SK-N-SH (cell line): ENCODE measurements at regions not wholly inside any gene's neighbourhood (a gene's known extent, or its start where the extent isn't known, plus 50 kb on each side); places are given as distances from the start of the nearest gene placed in this dataset.

Source experiments
- CTCF ChIA-PET: fragments of 300-600, 350-600 bp; formaldehyde crosslinking; extraction: SDS; loops from one replicate; lab custom pipeline; 2021; lab: Yijun Ruan, JAX
- POLR2A ChIA-PET: fragments of 350-600 bp; sonication (Branson Sonifier 250); formaldehyde crosslinking; extraction: SDS; loops from one replicate; lab custom pipeline; 2020; ENCODE audit warnings: antibody characterized with exemption, inconsistent platforms; lab: Yijun Ruan, JAX
- DNase-seq: peaks from one replicate; pipeline ENCODE4 v3.0.0; 2012
- H2AFZ ChIP-seq: fragments of 200-600 bp; sonication (generic); 2 replicates; pipeline ENCODE4 v1.8.1; 2016; ENCODE audit warnings: antibody characterized with exemption, mild to moderate bottlenecking, low read depth
- H3F3A ChIP-seq: fragments of 200-600 bp; sonication (generic); replicated peaks from 2 replicates; pipeline ENCODE3; 2016; ENCODE audit warnings: antibody characterized with exemption, mild to moderate bottlenecking; ENCODE audit not compliant: insufficient read depth
- H3K27ac ChIP-seq, 2 experiments: fragments of 200-500 bp in 1 of 2; fragments of 200-600 bp in 1 of 2; sonication (Bioruptor generic) in 1 of 2; sonication (generic), shearing (Covaris generic) in 1 of 2; 2 replicates each; pipeline versions ENCODE4 v1.5.1 to v1.6.1; 2014 to 2016; ENCODE audit warnings: low read depth in 2 of 2, inconsistent platforms in 1 of 2, low read length in 1 of 2, mild to moderate bottlenecking in 1 of 2, mixed read lengths in 1 of 2
- H3K27me3 ChIP-seq: fragments of 200-600 bp; sonication (generic), shearing (Covaris generic); 2 replicates; pipeline ENCODE4 v1.6.1; 2016; ENCODE audit warnings: mixed run types; ENCODE audit not compliant: insufficient read depth
- H3K36me3 ChIP-seq, 2 experiments: fragments of 200-500 bp in 1 of 2; fragments of 200-600 bp in 1 of 2; sonication (Bioruptor generic) in 1 of 2; sonication (generic) in 1 of 2; replicated peaks in 1 of 2; 2 replicates each; pipeline versions ENCODE3 to v1.5.1; 2014 to 2016; ENCODE audit warnings: low read length in 1 of 2, mild to moderate bottlenecking in 1 of 2; ENCODE audit not compliant: insufficient read depth in 2 of 2, control insufficient read depth in 1 of 2
- H3K4me1 ChIP-seq, 2 experiments: fragments of 200-500 bp in 1 of 2; fragments of 200-600 bp in 1 of 2; sonication (Bioruptor generic) in 1 of 2; sonication (generic), shearing (Covaris generic) in 1 of 2; 2 replicates each; pipeline versions ENCODE4 v1.5.1 to v1.6.1; 2014 to 2016; ENCODE audit warnings: low read depth in 1 of 2, low read length in 1 of 2, mixed run types in 1 of 2; ENCODE audit not compliant: insufficient read depth in 2 of 2, control insufficient read depth in 1 of 2
- H3K4me2 ChIP-seq: fragments of 200-600 bp; sonication (generic), shearing (Covaris generic); 2 replicates; pipeline ENCODE4 v1.6.1; 2017; ENCODE audit warnings: mixed run types
- H3K4me3 ChIP-seq, 2 experiments: fragments of 200-500 bp in 1 of 2; fragments of 200-600 bp in 1 of 2; sonication (Bioruptor generic) in 1 of 2; sonication (generic), shearing (Covaris generic) in 1 of 2; 2 replicates each; pipeline versions ENCODE4 v1.5.1 to v1.8.1; 2014 to 2016; ENCODE audit warnings: low read depth in 2 of 2, inconsistent platforms in 1 of 2, low read length in 1 of 2, mild to moderate bottlenecking in 1 of 2, mixed read lengths in 1 of 2, moderate library complexity in 1 of 2
- H3K79me2 ChIP-seq: fragments of 200-600 bp; sonication (generic); 2 replicates; pipeline ENCODE4 v1.8.1; 2017; ENCODE audit warnings: mild to moderate bottlenecking; ENCODE audit not compliant: insufficient read depth
- H3K9ac ChIP-seq: fragments of 200-600 bp; sonication (generic); 2 replicates; pipeline ENCODE4 v1.6.1; 2017; ENCODE audit warnings: mixed run types
- H3K9me2 ChIP-seq: fragments of 200-600 bp; sonication (generic); 2 replicates; pipeline ENCODE4 v1.6.1; 2017; ENCODE audit warnings: mixed run types
- H3K9me3 ChIP-seq: fragments of 200-600 bp; sonication (generic); 2 replicates; pipeline ENCODE4 v1.6.1; 2017; ENCODE audit warnings: mixed run types, mild to moderate bottlenecking, moderate library complexity
- H4K20me1 ChIP-seq: fragments of 200-600 bp; sonication (generic); 2 replicates; pipeline ENCODE4 v1.6.1; 2017; ENCODE audit warnings: mild to moderate bottlenecking, mixed run types; ENCODE audit not compliant: insufficient read depth
- CTCF ChIP-seq: fragments of 200-600 bp; sonication (generic); IDR thresholded peaks from 2 replicates; pipeline ENCODE4 v1.6.1; 2017; ENCODE audit warnings: antibody characterized with exemption, mild to moderate bottlenecking, moderate library complexity
- GATA2 ChIP-seq: sonication (generic); formaldehyde crosslinking; IDR thresholded peaks from 2 replicates; pipeline ENCODE4 v1.5.0; 2020; ENCODE audit warnings: mild to moderate bottlenecking, missing genetic modification reagents
- JUND ChIP-seq: IDR thresholded peaks from 2 replicates; pipeline ENCODE4 v1.4.0; 2012
- MEF2A ChIP-seq: IDR thresholded peaks from 2 replicates; pipeline ENCODE4 v1.4.0; 2012; ENCODE audit warnings: low read depth, borderline replicate concordance
- MXI1 ChIP-seq: IDR thresholded peaks from 2 replicates; pipeline ENCODE4 v1.6.1; 2012; ENCODE audit warnings: mild to moderate bottlenecking, low read depth, low read length, improper control_type of control experiment
- NRF1 ChIP-seq: IDR thresholded peaks from 2 replicates; pipeline ENCODE4 v1.6.1; 2012; ENCODE audit warnings: low read depth, mild to moderate bottlenecking, low read length
- PBX3 ChIP-seq: IDR thresholded peaks from 2 replicates; pipeline ENCODE4; 2012
- RCOR1 ChIP-seq: fragments of 150-350 bp; IDR thresholded peaks from 2 replicates; pipeline ENCODE4 v1.6.1; 2017; ENCODE audit warnings: antibody characterized with exemption, low read length
- RXRA ChIP-seq: IDR thresholded peaks from 2 replicates; pipeline ENCODE4 v1.4.0; 2012; ENCODE audit warnings: low read depth, mild to moderate bottlenecking, borderline replicate concordance
- SIN3A ChIP-seq: IDR thresholded peaks from 2 replicates; pipeline ENCODE4 v1.6.1; 2012; ENCODE audit warnings: low read depth, mild to moderate bottlenecking, low read length, moderate library complexity, borderline replicate concordance
- SMC3 ChIP-seq: IDR thresholded peaks from 2 replicates; pipeline ENCODE4 v1.6.1; 2012; ENCODE audit warnings: low read depth, low read length, improper control_type of control experiment
- TAF1 ChIP-seq: IDR thresholded peaks from 2 replicates; pipeline ENCODE4 v1.6.1; 2012; ENCODE audit warnings: low read depth, mild to moderate bottlenecking, low read length, moderate library complexity, borderline replicate concordance
- TEAD4 ChIP-seq: IDR thresholded peaks from 2 replicates; pipeline ENCODE4 v1.4.0; 2012; ENCODE audit warnings: mild to moderate bottlenecking, borderline replicate concordance; ENCODE audit not compliant: insufficient read depth
- USF1 ChIP-seq: IDR thresholded peaks from 2 replicates; pipeline ENCODE4 v1.4.0; 2012; ENCODE audit warnings: low read depth, borderline replicate concordance
- YY1 ChIP-seq: IDR thresholded peaks from 2 replicates; pipeline ENCODE4 v1.4.0; 2012; ENCODE audit warnings: low read depth, mild to moderate bottlenecking
- whole genome bisulfite sequencing: methylation state at CpG from one replicate; pipeline ENCODE4 v1.1.6; 2017; ENCODE audit warnings: low lambda C conversion rate; 5-methylcytosine and 5-hydroxymethylcytosine counted together
- TF ChIP-seq, protein P1 (sequence below): IDR thresholded peaks from 2 replicates; pipeline ENCODE4 v1.4.0; 2012; ENCODE audit warnings: low read depth, borderline replicate concordance
- TF ChIP-seq, protein P2 (sequence below): IDR thresholded peaks from 2 replicates; pipeline ENCODE4 v1.4.0; 2012; ENCODE audit warnings: low read depth

DNA sequence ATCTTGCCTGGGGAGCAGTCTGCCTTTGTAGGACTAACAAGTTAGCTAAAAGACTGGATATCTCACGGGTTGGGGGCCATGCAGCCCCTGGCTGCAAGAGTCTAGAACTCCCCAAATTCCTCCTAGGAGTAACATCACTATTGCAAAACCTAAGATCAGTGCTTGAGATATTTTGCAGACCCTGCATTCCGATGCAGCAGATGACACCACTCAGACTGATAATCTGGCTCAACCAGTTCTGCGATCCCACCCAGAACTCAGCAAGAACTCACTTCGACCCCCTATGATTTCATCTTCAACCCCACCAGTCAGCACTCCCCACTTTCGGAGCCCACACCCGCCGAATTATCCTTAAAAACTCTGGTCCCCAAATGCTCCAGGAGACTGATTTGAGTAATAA is 834.0 kb downstream of the C4orf33 start:
- H3K9me3 ChIP-seq, result no peaks in the 10 kb centered on the region
- ChIA-PET POLR2A (no interaction called here), CTCF (no interaction called here)
- no peaks in the 10 kb centered on the region for H3K9me2 ChIP-seq
- 24% methylated on average over 7 of the region's 7 CpGs for WGBS
- no peak overlapping the region for H3K9ac ChIP-seq
- H3K4me2 ChIP-seq, result no peak overlapping the region
- H3K27ac ChIP-seq, result no peak overlapping the region
- H4K20me1 ChIP-seq, result no peaks in the 10 kb centered on the region
- H2AFZ ChIP-seq, result no peak overlapping the region
- H3K27me3 ChIP-seq, result no peaks in the 10 kb centered on the region; the same call in 1 of the 2 replicates
- no peaks in the 10 kb centered on the region for H3F3A ChIP-seq
- no peaks in the 10 kb centered on the region for H3K4me1 ChIP-seq
- no peak for DNase-seq
- no peaks in the 10 kb centered on the region for H3K79me2 ChIP-seq
- H3K4me3 ChIP-seq, result no peak overlapping the region
- TF ChIP-seq NRF1, result no peak
- TF ChIP-seq SMC3, result no peak
- no peak for TF ChIP-seq GATA2 (CRISPR knock-in tag)
- no peak for TF ChIP-seq TAF1
- no peak for TF ChIP-seq TEAD4
- no peak for TF ChIP-seq JUND
- no peak for TF ChIP-seq MEF2A
- TF ChIP-seq CTCF, result no peak
- no peak for TF ChIP-seq PBX3
- TF ChIP-seq USF1, result no peak
- H3K36me3 ChIP-seq, result no peaks in the 10 kb centered on the region

- H3K27ac ChIP-seq, result no peak overlapping the region
- H3K27me3 ChIP-seq, result no peaks in the 10 kb centered on the region
- DNase-seq, result no peak
- H2AFZ ChIP-seq, result no peak overlapping the region
- H3K9me3 ChIP-seq, result no peaks in the 10 kb centered on the region
- no peaks in the 10 kb centered on the region for H3F3A ChIP-seq
- POLR2A ChIA-PET, result no interaction called here
- 15% methylated on average over 3 of the region's 3 CpGs for WGBS
- no peaks in the 10 kb centered on the region for H3K4me1 ChIP-seq
- H3K4me3 ChIP-seq, result no peak overlapping the region
- no peaks in the 10 kb centered on the region for H3K79me2 ChIP-seq
- TF ChIP-seq YY1 (no peak), CTCF (no peak), NRF1 (no peak), RXRA (no peak), MXI1 (no peak), TAF1 (no peak), RCOR1 (no peak), SIN3A (no peak)
- TF ChIP-seq, protein P1, sequence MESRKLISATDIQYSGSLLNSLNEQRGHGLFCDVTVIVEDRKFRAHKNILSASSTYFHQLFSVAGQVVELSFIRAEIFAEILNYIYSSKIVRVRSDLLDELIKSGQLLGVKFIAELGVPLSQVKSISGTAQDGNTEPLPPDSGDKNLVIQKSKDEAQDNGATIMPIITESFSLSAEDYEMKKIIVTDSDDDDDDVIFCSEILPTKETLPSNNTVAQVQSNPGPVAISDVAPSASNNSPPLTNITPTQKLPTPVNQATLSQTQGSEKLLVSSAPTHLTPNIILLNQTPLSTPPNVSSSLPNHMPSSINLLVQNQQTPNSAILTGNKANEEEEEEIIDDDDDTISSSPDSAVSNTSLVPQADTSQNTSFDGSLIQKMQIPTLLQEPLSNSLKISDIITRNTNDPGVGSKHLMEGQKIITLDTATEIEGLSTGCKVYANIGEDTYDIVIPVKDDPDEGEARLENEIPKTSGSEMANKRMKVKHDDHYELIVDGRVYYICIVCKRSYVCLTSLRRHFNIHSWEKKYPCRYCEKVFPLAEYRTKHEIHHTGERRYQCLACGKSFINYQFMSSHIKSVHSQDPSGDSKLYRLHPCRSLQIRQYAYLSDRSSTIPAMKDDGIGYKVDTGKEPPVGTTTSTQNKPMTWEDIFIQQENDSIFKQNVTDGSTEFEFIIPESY, result no peak
- TF ChIP-seq, protein P2, sequence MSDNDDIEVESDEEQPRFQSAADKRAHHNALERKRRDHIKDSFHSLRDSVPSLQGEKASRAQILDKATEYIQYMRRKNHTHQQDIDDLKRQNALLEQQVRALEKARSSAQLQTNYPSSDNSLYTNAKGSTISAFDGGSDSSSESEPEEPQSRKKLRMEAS, result no peak
- H4K20me1 ChIP-seq, result no peaks in the 10 kb centered on the region
- H3K36me3 ChIP-seq, result no peaks in the 10 kb centered on the region
- no peak overlapping the region for H3K9ac ChIP-seq
- CTCF ChIA-PET, result no interaction called here
- no peak overlapping the region for H3K4me2 ChIP-seq
- H3K9me2 ChIP-seq, result no peaks in the 10 kb centered on the region
These were observed 854.3 kb downstream of the C4orf33 start for GRCh38 chr4:129950217-129950616.
